ENCODE measurements at regions not wholly inside any gene's neighbourhood (a gene's known extent, or its start where the extent isn't known, plus 50 kb on each side); places are given as distances from the start of the nearest gene placed in this dataset.

GRCh38 chr3:117695871-117696645 lies 986.5 kb downstream of the TUSC7 start:
- TF ChIP-seq CTCF (conservative IDR thresholded peaks at IDR 0.05; ENCODE audit: low read depth, low read length): no peak
- H3K27me3 ChIP-seq (ENCODE audit: insufficient read depth, low read depth): no peaks in the 10 kb centered on the region
- H2AFZ ChIP-seq (ENCODE audit: low read depth): no peak overlapping the region
- no peak overlapping the region for H3K4me2 ChIP-seq
- H3K4me3 ChIP-seq (IDR thresholded peaks at IDR 0.05; ENCODE audit: insufficient read depth, low read depth, low read length): no peak overlapping the region
- no peak overlapping the region for H3K27ac ChIP-seq
- H3K36me3 ChIP-seq (ENCODE audit: insufficient read depth): no peaks in the 10 kb centered on the region
- no peaks in the 10 kb centered on the region for H3K4me1 ChIP-seq (ENCODE audit: low read depth, poor library complexity, severe bottlenecking)
- no peaks in the 10 kb centered on the region for H3K79me2 ChIP-seq (ENCODE audit: insufficient read depth, low read depth)
- H4K20me1 ChIP-seq (ENCODE audit: insufficient read depth): no peaks in the 10 kb centered on the region
- H3K9ac ChIP-seq: no peak overlapping the region

- no peak overlapping the region for H3K4me2 ChIP-seq
- H2AFZ ChIP-seq (ENCODE audit: low read depth): no peak overlapping the region
- H3K27me3 ChIP-seq (ENCODE audit: insufficient read depth, low read depth): no peaks in the 10 kb centered on the region
- H3K4me1 ChIP-seq (ENCODE audit: low read depth, poor library complexity, severe bottlenecking): no peaks in the 10 kb centered on the region
- TF ChIP-seq CTCF (conservative IDR thresholded peaks at IDR 0.05; ENCODE audit: low read depth, low read length): no peak
- H3K4me3 ChIP-seq (IDR thresholded peaks at IDR 0.05; ENCODE audit: insufficient read depth, low read depth, low read length): no peak overlapping the region
- H3K9ac ChIP-seq: no peak overlapping the region
- H3K27ac ChIP-seq: no peak overlapping the region
- H3K36me3 ChIP-seq (ENCODE audit: insufficient read depth): no peaks in the 10 kb centered on the region
- no peaks in the 10 kb centered on the region for H3K79me2 ChIP-seq (ENCODE audit: insufficient read depth, low read depth)
- no peaks in the 10 kb centered on the region for H4K20me1 ChIP-seq (ENCODE audit: insufficient read depth)
Measured at GRCh38 chr3:117696851-117697407, 987.4 kb downstream of the TUSC7 start.

- H3K4me2 ChIP-seq: no peak overlapping the region
- no peak overlapping the region for H3K27ac ChIP-seq
- no peaks in the 10 kb centered on the region for H3K27me3 ChIP-seq (ENCODE audit: insufficient read depth, low read depth)
- H2AFZ ChIP-seq (ENCODE audit: low read depth): no peak overlapping the region
- H4K20me1 ChIP-seq (ENCODE audit: insufficient read depth): no peaks in the 10 kb centered on the region
- no peaks in the 10 kb centered on the region for H3K4me1 ChIP-seq (ENCODE audit: low read depth, poor library complexity, severe bottlenecking)
- H3K9ac ChIP-seq: no peak overlapping the region
- H3K79me2 ChIP-seq (ENCODE audit: insufficient read depth, low read depth): no peaks in the 10 kb centered on the region
- no peak overlapping the region for H3K4me3 ChIP-seq (IDR thresholded peaks at IDR 0.05; ENCODE audit: insufficient read depth, low read depth, low read length)
- no peaks in the 10 kb centered on the region for H3K36me3 ChIP-seq (ENCODE audit: insufficient read depth)
- no peak for TF ChIP-seq CTCF (conservative IDR thresholded peaks at IDR 0.05; ENCODE audit: low read depth, low read length)
Measured at GRCh38 chr3:117699058-117699457, 989.5 kb downstream of the TUSC7 start.

GRCh38 chr3:117700573-117701360 lies 991.2 kb downstream of the TUSC7 start:
- Histone ChIP-seq H3K9ac (no peak overlapping the region), H3K4me3 (IDR thresholded peaks at IDR 0.05; ENCODE audit: insufficient read depth, low read depth, low read length) (no peak overlapping the region), H2AFZ (ENCODE audit: low read depth) (no peak overlapping the region), H3K79me2 (ENCODE audit: insufficient read depth, low read depth) (no peaks in the 10 kb centered on the region), H3K27ac (no peak overlapping the region), H3K36me3 (ENCODE audit: insufficient read depth) (no peaks in the 10 kb centered on the region), H4K20me1 (ENCODE audit: insufficient read depth) (no peaks in the 10 kb centered on the region), H3K4me2 (no peak overlapping the region), H3K27me3 (ENCODE audit: insufficient read depth, low read depth) (no peaks in the 10 kb centered on the region), H3K4me1 (ENCODE audit: low read depth, poor library complexity, severe bottlenecking) (no peaks in the 10 kb centered on the region)
- TF ChIP-seq CTCF (conservative IDR thresholded peaks at IDR 0.05; ENCODE audit: low read depth, low read length): no peak

All from KMS-11 (cell line).